Lower lobe of right lung (tissue), 2 donors: ENCODE measurements at regions not wholly inside any gene's neighbourhood (a gene's known extent, or its start where the extent isn't known, plus 50 kb on each side); places are given as distances from the start of the nearest gene placed in this dataset.

ENCODE experiments used
- ATAC-seq, 2 donors: fragments of 200-7000 bp; cut with Tn5 transposase; one replicate each; pipeline ENCODE4 v1.9.1; 2020 to 2022; ENCODE audit warnings: mild to moderate bottlenecking in 2 of 2, moderate library complexity in 2 of 2
- DNase-seq: peaks from one replicate; pipeline ENCODE4 v3.0.0-alpha.2; 2020
- H3K27ac ChIP-seq: fragments of 200-600 bp; one replicate; pipeline ENCODE4 v1.8.0; 2022
- H3K27me3 ChIP-seq: fragments of 200-600 bp; one replicate; pipeline ENCODE4 v1.8.0; 2022; ENCODE audit warnings: low read depth
- H3K36me3 ChIP-seq: fragments of 200-600 bp; one replicate; pipeline ENCODE4 v1.8.0; 2022; ENCODE audit warnings: mild to moderate bottlenecking
- H3K4me1 ChIP-seq: fragments of 200-600 bp; one replicate; pipeline ENCODE4 v1.8.0; 2022
- H3K4me3 ChIP-seq: fragments of 200-600 bp; one replicate; pipeline ENCODE4 v1.8.0; 2022; ENCODE audit warnings: mild to moderate bottlenecking
- H3K9me3 ChIP-seq: fragments of 200-600 bp; one replicate; pipeline ENCODE4 v1.8.0; 2022
- CTCF ChIP-seq: fragments of 200-600 bp; IDR thresholded peaks from one replicate; pipeline ENCODE4 v1.8.0; 2022; ENCODE audit warnings: antibody characterized with exemption, mild to moderate bottlenecking
- intact Hi-C: fragments of 100-400 bp; cut with DNase I; formaldehyde crosslinking; loops from one replicate; pipeline ENCODE4 v1.11.0; 2022
- donor health status: DM: no; HTN: yes; CAD: no; lungs with severe emphysema.

GRCh38 chr20:22438346-22438745, 146.0 kb downstream of the FOXA2 start:
- no peaks in the 10 kb centered on the region for H3K27me3 ChIP-seq
- ATAC-seq (no peak), DNase-seq (no peak)
- H3K4me3 ChIP-seq = no peak overlapping the region
- no peaks in the 10 kb centered on the region for H3K4me1 ChIP-seq
- H3K36me3 ChIP-seq = no peaks in the 10 kb centered on the region
- no peaks in the 10 kb centered on the region for H3K9me3 ChIP-seq
- intact Hi-C loops = no loop called here
- H3K27ac ChIP-seq = no peak overlapping the region
- no peak for TF ChIP-seq CTCF

GRCh38 chr20:22437354-22437753, 147.0 kb downstream of the FOXA2 start:
- no peak for TF ChIP-seq CTCF
- H3K27ac ChIP-seq = no peak overlapping the region
- ATAC-seq = peak; percentile 71 to 91

GRCh38 chr20:22431419-22431818, 153.0 kb downstream of the FOXA2 start:
- no peaks in the 10 kb centered on the region for H3K9me3 ChIP-seq
- H3K36me3 ChIP-seq = no peaks in the 10 kb centered on the region
- no peak overlapping the region for H3K27ac ChIP-seq
- H3K27me3 ChIP-seq = no peaks in the 10 kb centered on the region
- ATAC-seq (no peak), DNase-seq (no peak)
- no peak for TF ChIP-seq CTCF
- H3K4me1 ChIP-seq = no peaks in the 10 kb centered on the region
- intact Hi-C loops = no loop called here
- no peak overlapping the region for H3K4me3 ChIP-seq

More at GRCh38 chr20:22437354-22437753, 147.0 kb downstream of the FOXA2 start:
- Histone ChIP-seq H3K36me3 (no peaks in the 10 kb centered on the region), H3K4me3 (no peak overlapping the region), H3K4me1 (no peaks in the 10 kb centered on the region), H3K27me3 (no peaks in the 10 kb centered on the region), H3K9me3 (no peaks in the 10 kb centered on the region)
- no peak for DNase-seq
- intact Hi-C loops = no loop called here

GRCh38 chr20:22430746-22431168, 153.6 kb downstream of the FOXA2 start:
- TF ChIP-seq CTCF = no peak
- Histone ChIP-seq H3K27ac (no peak overlapping the region), H3K27me3 (no peaks in the 10 kb centered on the region), H3K36me3 (no peaks in the 10 kb centered on the region), H3K9me3 (no peaks in the 10 kb centered on the region), H3K4me3 (no peak overlapping the region), H3K4me1 (peaks cover 5% of the 10 kb centered on the region)
- DNase-seq (no peak), ATAC-seq (no peak)
- intact Hi-C loops = no loop called here

- no peak for TF ChIP-seq CTCF
- Histone ChIP-seq H3K27ac (no peak overlapping the region), H3K27me3 (no peaks in the 10 kb centered on the region), H3K4me3 (no peak overlapping the region), H3K4me1 (peaks cover 8% of the 10 kb centered on the region), H3K9me3 (no peaks in the 10 kb centered on the region), H3K36me3 (no peaks in the 10 kb centered on the region)
- no peak for ATAC-seq
- DNase-seq = no peak
- intact Hi-C loops = no loop called here
Measured at GRCh38 chr20:22430154-22430745, 154.1 kb downstream of the FOXA2 start.
